Limb (tissue), 2 donors: ENCODE measurements at regions not wholly inside any gene's neighbourhood (a gene's known extent, or its start where the extent isn't known, plus 50 kb on each side); places are given as distances from the start of the nearest gene placed in this dataset.
A peak's percentile ranks its signal among the peaks of the same experiment; 100 is the strongest.

Experiments used
- DNase-seq, 2 donors: peaks; one replicate each; pipeline ENCODE4 v3.0.0-alpha.2; 2016; ENCODE audit errors: extremely low spot score in 2 of 2

GRCh38 chr4:26069218-26069617 is 155.2 kb downstream of the SMIM20 start:
- DNase-seq = no peak

DNA sequence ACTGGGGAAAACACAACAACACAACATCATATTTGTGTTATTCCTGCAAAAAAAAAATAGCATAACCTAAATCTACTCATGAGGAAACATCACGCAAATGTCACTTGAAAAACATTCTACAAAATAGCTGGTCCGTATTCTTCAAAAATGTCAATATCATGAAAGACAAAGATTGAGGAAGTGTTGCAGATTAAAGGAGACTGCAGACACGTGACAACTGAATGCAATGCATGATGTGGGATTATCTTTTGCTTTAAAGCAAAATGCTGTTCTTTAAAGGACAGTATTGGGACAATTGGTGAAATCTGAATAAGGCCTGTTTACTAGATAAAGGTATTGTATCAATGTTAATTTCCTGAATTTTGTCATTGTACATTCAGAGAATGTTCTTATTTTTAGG is 157.7 kb downstream of the SMIM20 start:
- no peak for DNase-seq

GRCh38 chr4:26073886-26074560 is 160.0 kb downstream of the SMIM20 start:
- no peak for DNase-seq

DNA sequence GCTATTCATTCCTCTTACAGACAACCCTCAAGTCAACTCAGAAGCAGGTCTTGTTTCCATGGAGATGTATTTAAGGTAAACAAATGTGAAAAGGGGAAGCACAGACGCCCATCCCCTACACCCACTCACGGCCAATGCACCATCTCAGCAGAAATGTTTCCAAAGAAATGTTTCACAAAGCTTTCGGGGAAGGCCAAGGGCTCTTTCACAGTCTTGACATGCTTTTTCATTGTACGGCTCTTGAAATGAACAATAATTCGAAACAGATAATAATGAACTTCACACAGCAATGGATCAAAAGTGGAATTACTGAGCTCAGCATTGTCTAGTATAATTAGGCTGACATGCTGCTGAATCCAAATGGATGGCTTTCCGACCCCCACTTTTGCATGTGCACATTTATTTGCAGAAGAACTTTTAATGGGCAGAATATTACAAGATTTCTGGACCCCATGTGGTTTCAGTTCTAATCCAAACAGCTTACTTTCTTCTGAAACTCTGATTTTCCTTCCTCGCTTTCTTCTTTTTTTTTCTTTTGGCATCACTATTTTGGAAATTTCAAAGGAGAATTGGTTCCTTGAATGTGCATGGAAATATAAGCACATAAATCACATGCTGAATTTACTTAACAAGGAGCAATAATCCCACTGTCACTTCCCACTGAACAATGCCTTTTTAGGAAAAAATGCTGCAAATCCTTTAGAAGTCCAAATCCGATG is 160.9 kb downstream of the SMIM20 start:
- DNase-seq = peak in 1 of 2 donors; percentile 66

GRCh38 chr4:26075583-26075982 is 161.6 kb downstream of the SMIM20 start:
- DNase-seq = no peak

DNA sequence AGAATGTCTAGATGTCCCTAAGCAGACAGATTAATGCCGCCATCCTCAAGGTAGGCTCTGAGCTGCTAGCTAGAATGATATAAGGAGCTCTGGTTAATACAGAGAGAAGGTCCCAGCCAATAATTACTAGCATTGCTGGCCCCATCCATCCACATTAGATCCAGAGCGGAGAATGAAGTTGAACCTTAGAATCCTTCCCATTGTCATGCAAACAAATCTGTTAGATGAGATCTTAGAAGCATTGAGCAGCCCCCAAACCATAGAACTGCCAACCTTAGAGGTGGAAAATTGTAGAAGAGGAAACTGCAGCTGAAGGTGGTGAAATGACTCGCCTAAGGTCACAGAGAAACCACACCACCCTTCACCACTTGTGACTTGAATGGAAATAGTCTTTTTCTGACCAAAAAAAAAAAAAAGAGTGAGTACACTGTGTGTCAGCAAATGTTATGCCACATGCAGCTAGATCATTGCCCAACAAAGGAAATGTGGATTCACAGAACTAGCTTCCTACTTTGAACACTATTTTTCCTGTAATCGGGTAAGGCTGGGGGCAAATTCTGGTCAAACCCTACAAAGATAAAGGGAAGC is 162.1 kb downstream of the SMIM20 start:
- DNase-seq = no peak

DNA sequence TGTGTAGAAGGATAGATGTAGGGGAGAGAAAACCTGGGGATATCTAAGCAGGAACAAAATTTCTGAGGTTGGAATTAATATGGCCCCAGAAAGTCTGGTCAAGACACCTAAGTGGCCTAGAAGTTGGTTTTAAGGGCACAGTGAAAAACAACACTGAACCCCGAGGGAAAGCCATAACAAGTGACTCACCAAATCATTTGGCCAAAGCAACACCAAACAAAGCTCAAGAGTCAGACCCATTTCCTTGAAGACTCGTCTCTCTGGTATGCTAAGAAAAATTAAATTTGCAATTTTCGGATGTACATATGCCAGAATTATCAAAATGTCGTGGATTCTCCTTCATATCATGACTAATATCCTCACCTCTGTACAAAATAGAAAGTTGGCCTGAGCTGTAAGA is 162.9 kb downstream of the SMIM20 start:
- no peak for DNase-seq

GRCh38 chr4:26077756-26078155 is 163.7 kb downstream of the SMIM20 start:
- no peak for DNase-seq

- DNase-seq = no peak
Measured at GRCh38 chr4:26080870-26081628, 167.0 kb downstream of the SMIM20 start.

DNA sequence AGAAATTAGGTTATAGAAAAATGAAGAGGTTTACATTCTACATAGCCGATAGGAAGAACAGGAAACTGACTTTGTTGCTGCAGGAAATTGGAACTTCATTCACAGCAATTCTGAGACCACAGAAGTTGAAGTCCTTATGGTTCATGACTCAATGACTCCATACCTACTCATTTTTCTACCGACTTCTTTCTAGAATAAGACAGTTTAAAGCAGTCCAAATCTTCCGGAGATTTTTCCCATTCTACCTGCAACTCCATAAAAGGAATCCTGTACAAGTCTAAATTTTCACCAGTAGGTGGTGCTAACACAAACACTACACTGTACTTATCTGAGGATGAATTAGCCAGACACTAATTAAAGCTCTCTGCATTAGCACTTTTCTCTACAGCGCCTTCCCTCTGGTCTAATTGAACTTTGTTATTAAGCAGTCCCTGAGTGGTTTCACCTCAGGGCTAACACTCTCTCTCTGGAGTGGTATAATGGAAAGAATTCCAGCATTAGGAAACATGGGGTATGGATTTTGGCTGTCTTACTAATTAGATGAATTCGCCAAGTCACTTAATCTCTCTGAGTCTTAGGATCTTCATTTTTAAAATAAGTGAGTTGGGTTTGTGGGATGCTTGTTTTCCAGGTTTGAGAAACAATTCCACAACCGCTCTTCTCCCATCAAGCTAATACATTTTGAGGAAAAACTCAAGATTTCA is 167.9 kb downstream of the SMIM20 start:
- DNase-seq = no peak

GRCh38 chr4:26082565-26082964 is 168.5 kb downstream of the SMIM20 start:
- no peak for DNase-seq

DNA sequence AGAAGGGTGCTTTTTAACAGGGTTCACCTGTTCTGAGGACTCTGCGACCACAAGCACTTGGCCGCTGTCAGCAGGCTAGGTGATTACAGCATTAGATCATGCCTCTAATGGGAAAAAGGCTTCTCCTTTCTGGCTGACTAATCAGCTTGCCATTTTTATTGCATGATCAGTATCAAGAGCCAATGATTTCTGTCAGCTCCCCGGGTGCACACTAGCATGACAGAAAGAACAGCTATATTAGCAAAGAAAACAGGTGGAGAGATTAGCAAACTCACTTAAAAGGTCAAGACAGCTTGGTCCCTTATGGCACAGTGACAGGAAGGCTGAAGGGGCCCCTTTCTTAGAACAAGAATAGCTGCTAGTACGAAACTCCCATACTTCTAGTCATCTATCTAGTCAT is 170.0 kb downstream of the SMIM20 start:
- no peak for DNase-seq

- no peak for DNase-seq
Measured at GRCh38 chr4:26084414-26084813, 170.4 kb downstream of the SMIM20 start.

- no peak for DNase-seq
Measured at GRCh38 chr4:26085551-26085950, 171.5 kb downstream of the SMIM20 start.

DNA sequence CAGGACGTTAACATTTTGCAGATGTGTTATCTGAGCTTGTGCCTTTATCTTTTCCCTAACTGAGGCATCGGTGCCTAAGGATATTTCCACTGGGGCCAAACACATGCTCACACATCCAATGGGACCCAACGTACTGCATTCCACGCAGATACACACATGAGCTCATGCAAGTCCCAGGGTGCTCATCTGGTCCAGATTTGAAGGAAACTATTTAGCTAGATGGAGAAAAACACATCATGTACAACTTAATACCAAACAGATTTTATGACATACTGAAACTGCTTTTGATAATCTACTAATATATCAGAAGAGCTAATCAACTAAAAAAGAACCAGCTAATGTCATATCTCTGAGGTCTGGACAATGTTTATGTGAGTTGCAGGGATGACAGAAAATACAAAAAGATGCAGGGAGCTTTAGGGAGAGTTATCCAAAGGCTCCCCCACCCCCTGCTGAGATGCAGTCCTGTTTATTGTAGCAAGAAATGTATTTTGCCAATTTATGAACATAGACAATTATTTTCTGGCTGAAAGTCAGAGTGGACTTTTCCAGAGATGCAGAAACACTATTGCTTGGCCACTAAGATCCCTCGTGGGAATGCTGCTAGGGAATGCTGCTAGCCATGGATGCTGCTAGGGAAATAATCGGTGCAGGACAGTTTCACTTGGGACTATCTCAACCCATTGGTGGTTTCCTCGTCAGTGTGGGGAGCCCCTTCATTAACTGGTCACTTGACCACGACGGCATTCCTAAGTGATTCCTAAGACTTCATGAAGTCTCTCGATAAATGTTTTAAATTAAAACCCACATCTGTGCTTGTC is 172.8 kb downstream of the SMIM20 start:
- DNase-seq = no peak

- no peak for DNase-seq
Measured at GRCh38 chr4:26088433-26088928, 174.5 kb downstream of the SMIM20 start.

DNA sequence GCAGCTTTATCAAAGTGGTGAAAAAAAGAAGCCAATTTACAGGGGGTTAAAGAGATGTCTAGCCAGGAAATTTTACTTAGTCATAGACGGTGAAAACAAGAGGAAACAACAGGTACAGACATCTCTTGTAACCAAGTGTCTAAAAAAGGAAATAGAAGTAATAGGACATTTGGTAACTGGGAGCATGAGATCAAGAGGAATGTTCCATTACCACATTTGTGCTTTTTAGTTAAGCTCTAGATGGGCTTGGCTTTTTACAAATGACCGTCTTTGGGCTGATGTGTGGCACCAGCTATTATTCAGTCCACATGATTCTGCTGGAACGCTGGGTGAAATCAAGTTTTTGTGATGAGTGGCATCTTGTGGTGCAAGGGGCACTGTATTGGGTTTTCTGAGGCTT is 179.5 kb downstream of the SMIM20 start:
- no peak for DNase-seq

DNA sequence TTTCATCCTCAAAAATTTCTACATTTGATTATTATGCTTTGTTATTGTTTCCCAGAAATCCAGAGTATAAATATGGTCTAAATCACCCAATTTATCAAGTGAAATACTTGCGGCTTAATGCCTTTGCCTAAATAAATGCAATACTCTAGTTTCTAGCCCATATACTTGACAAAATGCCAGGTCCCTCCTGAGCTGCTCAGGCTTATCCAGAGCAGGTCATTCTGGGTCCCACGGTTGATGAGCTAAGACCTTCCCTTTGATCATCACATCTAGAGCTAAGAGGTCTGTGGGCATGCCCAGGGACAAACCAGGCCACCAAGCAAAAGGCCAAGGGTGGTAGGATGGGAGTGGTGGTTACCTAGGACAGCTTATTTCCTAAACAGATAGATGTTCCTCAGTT is 180.1 kb downstream of the SMIM20 start:
- DNase-seq = no peak

GRCh38 chr4:26094911-26095310 is 180.9 kb downstream of the SMIM20 start:
- no peak for DNase-seq

DNA sequence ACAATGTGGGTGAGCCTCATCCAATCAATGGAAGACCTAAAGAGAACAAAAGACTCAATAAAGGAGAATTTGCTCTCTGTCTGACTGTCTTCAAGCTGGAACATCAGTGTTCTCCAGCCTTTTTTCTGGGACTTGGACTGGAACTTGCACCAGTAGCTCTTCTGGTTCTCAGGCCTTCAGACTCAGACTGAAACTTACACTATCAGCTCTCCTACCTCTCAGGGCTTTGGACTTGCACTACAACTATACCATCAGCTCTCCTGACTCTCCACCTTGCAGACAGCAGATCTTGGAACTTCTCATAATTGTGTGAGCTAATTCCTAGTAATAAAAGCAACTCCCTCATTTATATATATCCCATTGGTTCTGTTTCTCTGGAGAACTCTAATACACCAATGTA is 185.9 kb downstream of the SMIM20 start:
- no peak for DNase-seq
